GM12874 (cell line): ENCODE measurements at regions not wholly inside any gene's neighbourhood (a gene's known extent, or its start where the extent isn't known, plus 50 kb on each side); places are given as distances from the start of the nearest gene placed in this dataset.

Experiments used
- TF ChIP-seq, protein P1 (sequence below): IDR thresholded peaks from 2 replicates; pipeline ENCODE4 v1.5.1; 2011; ENCODE audit warnings: low read depth, mild to moderate bottlenecking, control low read depth, low read length, moderate library complexity; ENCODE audit not compliant: insufficient read depth

DNA sequence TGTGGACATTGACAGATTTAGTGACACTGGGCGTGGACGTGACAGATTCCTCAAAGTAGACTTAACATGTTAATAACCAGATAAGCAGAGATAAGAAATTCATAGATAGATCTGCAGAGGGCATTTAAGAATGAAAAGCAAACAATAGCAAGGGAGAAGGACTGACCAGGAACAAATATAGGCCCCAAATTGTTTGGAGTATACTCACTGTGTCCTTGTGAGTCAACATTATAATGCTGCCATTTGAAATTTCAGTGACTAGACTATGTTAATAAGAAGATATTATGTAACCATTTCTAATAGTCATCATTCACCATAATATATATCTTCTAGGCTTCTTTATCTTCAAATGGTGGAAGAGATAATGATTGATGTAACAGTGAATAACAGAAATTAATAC, 78.1 kb upstream of the SLC38A11 start:
- TF ChIP-seq, protein P1, sequence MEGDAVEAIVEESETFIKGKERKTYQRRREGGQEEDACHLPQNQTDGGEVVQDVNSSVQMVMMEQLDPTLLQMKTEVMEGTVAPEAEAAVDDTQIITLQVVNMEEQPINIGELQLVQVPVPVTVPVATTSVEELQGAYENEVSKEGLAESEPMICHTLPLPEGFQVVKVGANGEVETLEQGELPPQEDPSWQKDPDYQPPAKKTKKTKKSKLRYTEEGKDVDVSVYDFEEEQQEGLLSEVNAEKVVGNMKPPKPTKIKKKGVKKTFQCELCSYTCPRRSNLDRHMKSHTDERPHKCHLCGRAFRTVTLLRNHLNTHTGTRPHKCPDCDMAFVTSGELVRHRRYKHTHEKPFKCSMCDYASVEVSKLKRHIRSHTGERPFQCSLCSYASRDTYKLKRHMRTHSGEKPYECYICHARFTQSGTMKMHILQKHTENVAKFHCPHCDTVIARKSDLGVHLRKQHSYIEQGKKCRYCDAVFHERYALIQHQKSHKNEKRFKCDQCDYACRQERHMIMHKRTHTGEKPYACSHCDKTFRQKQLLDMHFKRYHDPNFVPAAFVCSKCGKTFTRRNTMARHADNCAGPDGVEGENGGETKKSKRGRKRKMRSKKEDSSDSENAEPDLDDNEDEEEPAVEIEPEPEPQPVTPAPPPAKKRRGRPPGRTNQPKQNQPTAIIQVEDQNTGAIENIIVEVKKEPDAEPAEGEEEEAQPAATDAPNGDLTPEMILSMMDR, result no peak

DNA sequence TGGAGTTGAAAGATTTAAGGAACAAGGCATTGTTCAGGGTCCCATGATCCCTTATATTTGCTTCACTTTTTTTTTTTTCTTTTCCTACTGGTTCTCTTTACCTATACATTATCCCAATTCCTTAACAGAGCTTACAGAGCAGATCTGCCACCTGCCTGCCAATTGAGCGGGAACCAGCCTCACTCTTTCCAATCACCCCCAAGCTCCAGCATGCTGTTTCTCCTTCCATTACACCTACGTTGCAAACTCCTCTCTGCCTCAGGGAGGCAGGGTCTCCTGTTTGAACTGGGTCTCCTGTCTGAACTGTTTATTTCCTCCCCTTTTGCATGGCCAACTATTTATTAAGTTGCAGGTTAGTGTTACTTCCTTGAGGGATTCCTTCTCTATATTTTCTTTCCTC, 77.2 kb upstream of the SLC38A11 start:
- TF ChIP-seq, protein P1, result no peak

DNA sequence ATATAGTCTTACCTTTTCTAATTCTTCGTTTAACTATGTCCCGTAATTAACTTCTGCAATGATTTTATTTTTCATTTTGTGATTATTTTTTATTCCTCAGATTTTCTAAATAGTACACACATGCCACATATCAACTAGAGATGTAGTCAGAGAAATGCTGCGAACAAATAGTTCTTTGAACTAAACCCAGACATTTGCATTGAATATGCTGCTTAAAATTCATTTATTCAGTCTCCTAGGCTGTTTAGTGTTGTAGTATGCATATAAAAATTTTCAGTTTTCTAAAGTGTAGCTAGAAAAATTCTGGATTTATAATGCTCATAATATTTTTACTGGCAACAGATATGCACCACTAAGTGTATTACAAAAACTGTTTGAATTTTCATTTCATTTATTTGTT, 68.9 kb upstream of the SLC38A11 start:
- TF ChIP-seq, protein P1, result no peak

DNA sequence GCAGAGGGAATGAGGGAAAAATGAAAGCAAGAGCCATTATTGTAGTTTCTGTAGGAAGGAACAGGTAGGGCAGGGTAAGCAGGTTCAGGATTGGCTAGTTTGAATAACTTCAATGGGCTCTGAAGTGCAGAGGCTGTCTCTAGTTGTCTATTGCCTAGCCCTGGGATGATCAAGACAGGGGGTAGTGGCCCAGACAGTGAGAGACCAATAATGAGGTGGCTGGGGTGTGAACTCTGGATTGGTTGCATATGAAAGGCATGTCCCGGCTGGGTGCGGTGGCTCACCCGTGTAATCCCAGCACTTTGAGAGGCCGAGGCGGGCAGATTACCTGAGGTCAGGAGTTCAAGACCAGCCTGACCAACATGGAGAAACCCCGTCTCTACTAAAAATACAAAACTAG, 67.5 kb upstream of the SLC38A11 start:
- TF ChIP-seq, protein P1, result no peak

DNA sequence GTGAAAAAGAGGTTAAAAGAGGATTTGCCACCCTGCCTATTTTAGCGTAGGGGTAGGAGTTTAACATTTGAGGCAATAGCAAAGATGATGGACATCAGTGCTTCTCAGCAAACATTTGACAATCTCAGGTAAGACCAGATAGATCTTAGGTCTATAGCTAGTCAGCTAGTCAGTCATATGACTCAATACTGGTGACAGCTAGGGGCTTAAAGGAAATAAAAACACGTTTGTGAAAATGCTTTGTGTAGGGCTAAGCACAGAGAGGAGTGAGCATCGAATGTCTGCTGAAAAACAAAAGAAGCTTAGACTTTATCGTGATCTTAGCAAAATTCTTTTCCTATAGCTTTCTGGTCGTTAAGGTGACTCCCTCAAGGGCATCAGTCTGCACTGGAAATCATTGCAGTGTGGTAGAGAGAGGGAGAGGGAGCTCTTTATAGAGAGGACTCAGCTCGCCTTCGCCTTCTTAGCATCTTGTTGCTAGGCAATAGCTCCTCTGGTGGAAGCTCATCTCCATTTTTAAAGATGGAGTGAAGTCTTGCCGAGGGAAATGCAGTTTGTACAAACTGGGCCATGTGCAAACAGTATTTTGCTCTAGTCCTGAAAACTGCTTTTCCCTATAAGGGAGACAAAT, 62.8 kb upstream of the SLC38A11 start:
- TF ChIP-seq, protein P1, result no peak

DNA sequence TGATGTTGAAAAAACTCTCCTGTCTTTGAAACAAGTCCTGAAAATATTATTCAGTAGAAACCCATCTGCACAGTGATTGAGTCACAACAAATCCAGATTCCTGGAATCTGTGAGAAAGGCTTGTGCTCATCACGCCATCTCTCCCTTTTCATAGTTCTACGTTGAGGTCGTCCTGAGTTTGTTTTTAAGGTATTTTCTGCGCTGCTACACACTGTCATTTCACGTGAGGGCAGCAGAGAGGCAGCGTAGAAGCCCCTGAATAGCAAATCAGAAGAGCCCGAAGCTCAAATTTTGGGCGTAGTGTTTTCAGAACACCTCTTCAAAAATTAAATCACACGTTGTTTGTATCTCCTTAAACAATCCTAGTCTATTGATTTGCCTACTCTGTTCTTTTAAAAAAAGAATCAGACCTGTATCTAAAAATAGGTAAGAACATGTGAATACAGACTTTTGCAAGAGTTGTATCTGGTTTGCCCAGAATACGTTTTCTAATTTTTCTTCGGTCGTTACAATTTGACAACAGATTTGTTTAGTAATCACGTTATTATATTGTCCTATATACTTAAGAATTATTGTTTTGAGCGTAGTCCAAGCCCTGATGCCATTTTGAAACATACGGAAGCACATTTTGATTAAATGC, 61.6 kb upstream of the SLC38A11 start:
- TF ChIP-seq, protein P1, result peak; percentile 50; the same call in 1 of the 2 replicates

DNA sequence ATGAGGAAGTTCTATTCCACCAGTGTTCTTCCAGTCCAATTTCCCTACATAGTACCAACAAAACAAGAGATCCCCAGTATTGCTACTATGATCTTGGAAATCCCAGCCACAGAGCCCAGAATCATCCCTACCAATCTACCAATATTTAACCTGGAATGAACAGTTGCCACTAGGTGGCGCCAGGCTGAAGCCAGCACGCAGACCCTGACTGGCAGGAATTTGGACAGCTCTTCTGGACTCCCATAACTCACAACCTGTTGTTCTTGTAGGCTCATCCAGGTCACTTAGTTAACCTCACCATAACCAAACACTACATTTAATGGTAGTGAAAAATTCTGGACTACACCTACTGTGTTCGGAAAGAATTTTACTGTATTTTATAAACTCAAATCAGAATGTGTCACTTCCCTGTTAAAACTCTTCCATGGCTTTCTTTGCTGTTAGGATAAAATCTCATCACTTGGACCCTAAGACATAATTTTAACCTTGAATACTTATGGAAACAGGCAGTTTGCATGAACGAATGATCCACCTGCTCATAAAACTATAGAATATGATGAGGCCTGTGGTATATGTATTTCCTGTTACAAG, 59.8 kb upstream of the SLC38A11 start:
- TF ChIP-seq, protein P1, result peak; percentile 83
